ENCODE measurements at regions not wholly inside any gene's neighbourhood (a gene's known extent, or its start where the extent isn't known, plus 50 kb on each side); places are given as distances from the start of the nearest gene placed in this dataset.

DNA sequence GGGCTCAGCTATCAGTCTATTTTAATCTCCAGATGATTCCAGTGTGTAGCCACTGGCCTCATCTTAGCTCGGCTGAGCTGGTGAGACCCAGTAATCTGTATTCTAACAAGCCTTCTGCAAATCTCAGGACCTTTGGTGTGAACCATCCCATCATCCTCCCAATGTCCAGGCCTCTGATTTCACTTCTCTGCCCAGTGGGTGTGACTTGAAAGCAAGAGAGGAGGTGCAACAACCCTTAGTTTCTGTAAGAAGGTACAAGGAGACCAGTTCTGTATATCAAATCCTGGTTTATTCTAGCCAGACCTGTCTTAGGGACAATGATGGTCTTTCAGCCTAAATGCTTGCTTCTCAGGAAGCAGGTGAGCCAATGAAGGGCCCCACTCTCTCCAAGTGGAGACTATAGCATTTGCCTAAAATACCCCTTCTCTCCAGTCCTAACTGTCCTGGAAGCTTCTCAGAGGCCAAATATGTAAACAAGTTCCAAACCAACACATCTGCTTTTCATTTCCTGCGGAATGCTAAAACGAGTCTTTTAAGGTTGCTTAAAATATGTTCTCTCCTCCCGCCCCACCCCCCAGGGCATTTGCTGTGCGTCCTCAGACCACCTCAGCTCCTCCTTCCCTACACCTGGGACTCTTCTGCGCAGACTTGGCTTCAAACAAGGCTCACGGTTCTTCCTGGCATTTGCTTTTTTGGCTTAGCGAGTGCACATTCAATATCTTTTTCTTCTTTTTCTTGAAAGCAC lies 78.4 kb upstream of the FUT8 start:
- TF ChIP-seq, protein P1, sequence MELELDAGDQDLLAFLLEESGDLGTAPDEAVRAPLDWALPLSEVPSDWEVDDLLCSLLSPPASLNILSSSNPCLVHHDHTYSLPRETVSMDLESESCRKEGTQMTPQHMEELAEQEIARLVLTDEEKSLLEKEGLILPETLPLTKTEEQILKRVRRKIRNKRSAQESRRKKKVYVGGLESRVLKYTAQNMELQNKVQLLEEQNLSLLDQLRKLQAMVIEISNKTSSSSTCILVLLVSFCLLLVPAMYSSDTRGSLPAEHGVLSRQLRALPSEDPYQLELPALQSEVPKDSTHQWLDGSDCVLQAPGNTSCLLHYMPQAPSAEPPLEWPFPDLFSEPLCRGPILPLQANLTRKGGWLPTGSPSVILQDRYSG (CRISPR knock-in tag; IDR thresholded peaks at IDR 0.05), result no peak
- TF ChIP-seq, protein P2, sequence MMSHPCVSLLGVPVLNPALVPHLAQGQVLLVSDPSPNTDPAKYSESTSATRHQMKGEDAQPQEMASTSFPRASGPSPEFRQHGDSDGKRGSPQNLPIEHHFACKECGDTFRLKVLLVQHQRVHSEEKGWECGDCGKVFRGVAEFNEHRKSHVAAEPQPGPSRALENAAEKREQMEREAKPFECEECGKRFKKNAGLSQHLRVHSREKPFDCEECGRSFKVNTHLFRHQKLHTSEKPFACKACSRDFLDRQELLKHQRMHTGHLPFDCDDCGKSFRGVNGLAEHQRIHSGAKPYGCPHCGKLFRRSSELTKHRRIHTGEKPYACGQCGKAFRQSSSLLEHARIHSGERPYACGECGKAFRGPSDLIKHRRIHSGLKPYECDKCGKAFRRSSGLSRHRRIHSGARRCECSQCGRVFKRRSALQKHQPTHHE (CRISPR knock-in tag; IDR thresholded peaks at IDR 0.05; ENCODE audit: borderline replicate concordance), result no peak
- no peak for TF ChIP-seq KLF13 (CRISPR knock-in tag; IDR thresholded peaks at IDR 0.05)
- TF ChIP-seq, protein P3, sequence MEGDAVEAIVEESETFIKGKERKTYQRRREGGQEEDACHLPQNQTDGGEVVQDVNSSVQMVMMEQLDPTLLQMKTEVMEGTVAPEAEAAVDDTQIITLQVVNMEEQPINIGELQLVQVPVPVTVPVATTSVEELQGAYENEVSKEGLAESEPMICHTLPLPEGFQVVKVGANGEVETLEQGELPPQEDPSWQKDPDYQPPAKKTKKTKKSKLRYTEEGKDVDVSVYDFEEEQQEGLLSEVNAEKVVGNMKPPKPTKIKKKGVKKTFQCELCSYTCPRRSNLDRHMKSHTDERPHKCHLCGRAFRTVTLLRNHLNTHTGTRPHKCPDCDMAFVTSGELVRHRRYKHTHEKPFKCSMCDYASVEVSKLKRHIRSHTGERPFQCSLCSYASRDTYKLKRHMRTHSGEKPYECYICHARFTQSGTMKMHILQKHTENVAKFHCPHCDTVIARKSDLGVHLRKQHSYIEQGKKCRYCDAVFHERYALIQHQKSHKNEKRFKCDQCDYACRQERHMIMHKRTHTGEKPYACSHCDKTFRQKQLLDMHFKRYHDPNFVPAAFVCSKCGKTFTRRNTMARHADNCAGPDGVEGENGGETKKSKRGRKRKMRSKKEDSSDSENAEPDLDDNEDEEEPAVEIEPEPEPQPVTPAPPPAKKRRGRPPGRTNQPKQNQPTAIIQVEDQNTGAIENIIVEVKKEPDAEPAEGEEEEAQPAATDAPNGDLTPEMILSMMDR (CRISPR knock-in tag; IDR thresholded peaks at IDR 0.05), result no peak
- TF ChIP-seq ZNF101 (CRISPR knock-in tag; IDR thresholded peaks at IDR 0.05; ENCODE audit: borderline replicate concordance, low read depth), result no peak
- TF ChIP-seq IRX3 (CRISPR knock-in tag; IDR thresholded peaks at IDR 0.05; ENCODE audit: borderline replicate concordance, low read depth), result no peak
- TF ChIP-seq HDAC6 (IDR thresholded peaks at IDR 0.05; ENCODE audit: low read depth, low read length), result no peak
- no peak for TF ChIP-seq NR3C1 (CRISPR knock-in tag; IDR thresholded peaks at IDR 0.05)
- TF ChIP-seq ZNF564 (CRISPR knock-in tag; IDR thresholded peaks at IDR 0.05), result no peak
- TF ChIP-seq RFX5 (IDR thresholded peaks at IDR 0.05; ENCODE audit: low read depth, low read length), result no peak
- TF ChIP-seq, protein P4, sequence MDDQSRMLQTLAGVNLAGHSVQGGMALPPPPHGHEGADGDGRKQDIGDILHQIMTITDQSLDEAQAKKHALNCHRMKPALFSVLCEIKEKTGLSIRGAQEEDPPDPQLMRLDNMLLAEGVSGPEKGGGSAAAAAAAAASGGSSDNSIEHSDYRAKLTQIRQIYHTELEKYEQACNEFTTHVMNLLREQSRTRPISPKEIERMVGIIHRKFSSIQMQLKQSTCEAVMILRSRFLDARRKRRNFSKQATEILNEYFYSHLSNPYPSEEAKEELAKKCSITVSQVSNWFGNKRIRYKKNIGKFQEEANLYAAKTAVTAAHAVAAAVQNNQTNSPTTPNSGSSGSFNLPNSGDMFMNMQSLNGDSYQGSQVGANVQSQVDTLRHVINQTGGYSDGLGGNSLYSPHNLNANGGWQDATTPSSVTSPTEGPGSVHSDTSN (CRISPR knock-in tag; IDR thresholded peaks at IDR 0.05; ENCODE audit: borderline replicate concordance), result no peak
- no peak for TF ChIP-seq ZNF891 (CRISPR knock-in tag; IDR thresholded peaks at IDR 0.05)
- no peak for TF ChIP-seq CREM (IDR thresholded peaks at IDR 0.05)
- TF ChIP-seq CREM (CRISPR knock-in tag; IDR thresholded peaks at IDR 0.05), result no peak
